ENCODE measurements at regions not wholly inside any gene's neighbourhood (a gene's known extent, or its start where the extent isn't known, plus 50 kb on each side); places are given as distances from the start of the nearest gene placed in this dataset.
A peak's percentile ranks its signal among the peaks of the same experiment; 100 is the strongest.

GRCh38 chr6:40792183-40792582 lies 205.0 kb upstream of the LRFN2 start:
- H3K4me2 ChIP-seq, result no peak overlapping the region
- no peak for TF ChIP-seq Cebpa-rat (IDR thresholded peaks at IDR 0.05)
- no peak overlapping the region for H3K4me3 ChIP-seq
- no peak overlapping the region for H3K9ac ChIP-seq
- no peaks in the 10 kb centered on the region for H3K27me3 ChIP-seq
- H3K27ac ChIP-seq, result no peak overlapping the region
- no peaks in the 10 kb centered on the region for H3K36me3 ChIP-seq
- no peaks in the 10 kb centered on the region for H3K9me3 ChIP-seq (replicated peaks in 1 of 11)
- no peaks in the 10 kb centered on the region for H4K20me1 ChIP-seq
- peaks cover 0 to 23% (median 20%) of the 10 kb centered on the region in 10 experiments; a peak in 17 of 20 replicates for H3K4me1 ChIP-seq

GRCh38 chr6:40791004-40791403 lies 203.8 kb upstream of the LRFN2 start:
- H3K4me1 ChIP-seq, result peaks cover 0 to 11% (median 10%) of the 10 kb centered on the region in 10 experiments; a peak in 14 of 20 replicates
- H3K9me3 ChIP-seq (replicated peaks in 1 of 11), result no peaks in the 10 kb centered on the region
- H3K4me3 ChIP-seq, result no peak overlapping the region
- H3K27me3 ChIP-seq, result no peaks in the 10 kb centered on the region
- H3K36me3 ChIP-seq, result no peaks in the 10 kb centered on the region
- H3K9ac ChIP-seq, result no peak overlapping the region
- no peak overlapping the region for H3K4me2 ChIP-seq
- TF ChIP-seq Cebpa-rat (IDR thresholded peaks at IDR 0.05), result no peak
- H3K27ac ChIP-seq, result no peak overlapping the region
- H4K20me1 ChIP-seq, result no peaks in the 10 kb centered on the region

GRCh38 chr6:40788661-40789655 lies 201.8 kb upstream of the LRFN2 start:
- Histone ChIP-seq H4K20me1 (no peaks in the 10 kb centered on the region), H3K27me3 (no peaks in the 10 kb centered on the region), H3K27ac (no peak overlapping the region), H3K9ac (no peak overlapping the region), H3K4me3 (no peak overlapping the region), H3K4me2 (peak overlapping the region in 10 of 11 experiments; percentile 8 to 55 (median 30); a peak in 14 of 22 replicates), H3K36me3 (no peaks in the 10 kb centered on the region), H3K9me3 (replicated peaks in 1 of 11) (no peaks in the 10 kb centered on the region), H3K4me1 (peaks cover 0 to 11% (median 10%) of the 10 kb centered on the region in 10 experiments; a peak in 14 of 20 replicates)
- TF ChIP-seq Cebpa-rat (IDR thresholded peaks at IDR 0.05), result no peak

- no peak overlapping the region for H3K27ac ChIP-seq
- H3K4me3 ChIP-seq, result no peak overlapping the region
- H3K36me3 ChIP-seq, result no peaks in the 10 kb centered on the region
- no peaks in the 10 kb centered on the region for H3K9me3 ChIP-seq (replicated peaks in 1 of 11)
- H3K4me2 ChIP-seq, result no peak overlapping the region
- no peaks in the 10 kb centered on the region for H4K20me1 ChIP-seq
- H3K9ac ChIP-seq, result no peak overlapping the region
- TF ChIP-seq Cebpa-rat (IDR thresholded peaks at IDR 0.05), result no peak
- no peaks in the 10 kb centered on the region for H3K4me1 ChIP-seq
- H3K27me3 ChIP-seq, result no peaks in the 10 kb centered on the region
Observed at GRCh38 chr6:40782355-40782754, 195.2 kb upstream of the LRFN2 start.

GRCh38 chr6:40780637-40781036 lies 193.5 kb upstream of the LRFN2 start:
- Histone ChIP-seq H3K4me1 (no peaks in the 10 kb centered on the region), H3K27ac (no peak overlapping the region), H3K9ac (no peak overlapping the region), H4K20me1 (no peaks in the 10 kb centered on the region), H3K4me3 (no peak overlapping the region), H3K4me2 (no peak overlapping the region), H3K9me3 (replicated peaks in 1 of 11) (no peaks in the 10 kb centered on the region), H3K27me3 (no peaks in the 10 kb centered on the region), H3K36me3 (no peaks in the 10 kb centered on the region)
- no peak for TF ChIP-seq Cebpa-rat (IDR thresholded peaks at IDR 0.05)

GRCh38 chr6:40779409-40779808 lies 192.2 kb upstream of the LRFN2 start:
- Histone ChIP-seq H4K20me1 (no peaks in the 10 kb centered on the region), H3K36me3 (no peaks in the 10 kb centered on the region), H3K27me3 (no peaks in the 10 kb centered on the region), H3K9me3 (replicated peaks in 1 of 11) (no peaks in the 10 kb centered on the region), H3K9ac (no peak overlapping the region), H3K4me3 (no peak overlapping the region), H3K27ac (no peak overlapping the region), H3K4me2 (no peak overlapping the region), H3K4me1 (no peaks in the 10 kb centered on the region)
- TF ChIP-seq Cebpa-rat (IDR thresholded peaks at IDR 0.05), result no peak

- no peak for TF ChIP-seq Cebpa-rat (IDR thresholded peaks at IDR 0.05)
- Histone ChIP-seq H3K4me2 (no peak overlapping the region), H3K27ac (no peak overlapping the region), H3K27me3 (no peaks in the 10 kb centered on the region), H3K9ac (no peak overlapping the region), H3K9me3 (replicated peaks in 1 of 11) (0 out of 22 replicates have a peak, but pooled peaks cover 0 to under 1% (median 0%) of the 10 kb centered on the region in 11 experiments), H3K4me1 (no peaks in the 10 kb centered on the region), H4K20me1 (no peaks in the 10 kb centered on the region), H3K4me3 (no peak overlapping the region), H3K36me3 (no peaks in the 10 kb centered on the region)
Observed at GRCh38 chr6:40778918-40779317, 191.8 kb upstream of the LRFN2 start.

GRCh38 chr6:40778196-40778595 lies 191.0 kb upstream of the LRFN2 start:
- Histone ChIP-seq H3K36me3 (no peaks in the 10 kb centered on the region), H3K9me3 (replicated peaks in 1 of 11) (peaks cover 0 to 8% (median 0%) of the 10 kb centered on the region in 11 experiments; a peak in 1 of 22 replicates), H3K4me2 (no peak overlapping the region), H3K27me3 (no peaks in the 10 kb centered on the region), H3K4me1 (no peaks in the 10 kb centered on the region), H3K4me3 (no peak overlapping the region), H4K20me1 (no peaks in the 10 kb centered on the region), H3K9ac (no peak overlapping the region), H3K27ac (no peak overlapping the region)
- TF ChIP-seq Cebpa-rat (IDR thresholded peaks at IDR 0.05), result no peak

GRCh38 chr6:40774932-40775331 lies 187.8 kb upstream of the LRFN2 start:
- Histone ChIP-seq H3K9me3 (replicated peaks in 1 of 11) (peaks cover 0 to 23% (median 10%) of the 10 kb centered on the region in 11 experiments; a peak in 12 of 22 replicates), H3K4me3 (no peak overlapping the region), H3K27ac (no peak overlapping the region), H3K9ac (no peak overlapping the region), H3K36me3 (no peaks in the 10 kb centered on the region), H4K20me1 (no peaks in the 10 kb centered on the region), H3K27me3 (no peaks in the 10 kb centered on the region), H3K4me1 (no peaks in the 10 kb centered on the region), H3K4me2 (no peak overlapping the region)
- TF ChIP-seq Cebpa-rat (IDR thresholded peaks at IDR 0.05), result no peak

GRCh38 chr6:40770794-40771193 lies 183.6 kb upstream of the LRFN2 start:
- Histone ChIP-seq H3K27ac (no peak overlapping the region), H3K36me3 (no peaks in the 10 kb centered on the region), H3K9me3 (replicated peaks in 1 of 11) (peaks cover 0 to 23% (median 10%) of the 10 kb centered on the region in 11 experiments; a peak in 12 of 22 replicates), H3K4me1 (no peaks in the 10 kb centered on the region), H3K4me2 (no peak overlapping the region), H3K4me3 (no peak overlapping the region), H4K20me1 (no peaks in the 10 kb centered on the region), H3K9ac (no peak overlapping the region), H3K27me3 (no peaks in the 10 kb centered on the region)
- no peak for TF ChIP-seq Cebpa-rat (IDR thresholded peaks at IDR 0.05)

Measured in BLaER1 treated with 17β-estradiol and CSF1 and Interleukin-3, amounts not matched to agents 10 nM and 100 nM (cell line).